H9 (cell line): ENCODE measurements at regions not wholly inside any gene's neighbourhood (a gene's known extent, or its start where the extent isn't known, plus 50 kb on each side); places are given as distances from the start of the nearest gene placed in this dataset.

Experiments used
- DNase-seq: peaks from one replicate; pipeline ENCODE4 v3.0.0-alpha.2; 2017
- H2AFZ ChIP-seq: one replicate; pipeline ENCODE4 v1.6.1; 2013; ENCODE audit warnings: mild to moderate bottlenecking, low read length, control low read depth, moderate library complexity
- H2AK5ac ChIP-seq: 2 replicates; pipeline ENCODE4 v1.6.1; 2013; ENCODE audit warnings: low read length, control low read depth, mixed read lengths; ENCODE audit not compliant: insufficient read length
- H2BK120ac ChIP-seq: one replicate; pipeline ENCODE4 v1.6.1; 2013; ENCODE audit warnings: low read depth, mild to moderate bottlenecking, low read length, control low read depth, inconsistent platforms; ENCODE audit not compliant: poor library complexity, severe bottlenecking
- H2BK12ac ChIP-seq: 2 replicates; pipeline ENCODE4 v1.6.1; 2013; ENCODE audit warnings: low read length, control low read depth, mixed read lengths, low read depth; ENCODE audit not compliant: insufficient read length
- H2BK15ac ChIP-seq: 2 replicates; pipeline ENCODE4 v1.6.1; 2013; ENCODE audit warnings: low read depth, low read length, control low read depth
- H2BK20ac ChIP-seq: one replicate; pipeline ENCODE4 v1.6.1; 2013; ENCODE audit warnings: low read depth, mild to moderate bottlenecking, low read length, control low read depth, inconsistent platforms; ENCODE audit not compliant: poor library complexity, severe bottlenecking
- H2BK5ac ChIP-seq: 2 replicates; pipeline ENCODE4 v1.6.1; 2013; ENCODE audit warnings: low read length, control low read depth, mixed read lengths; ENCODE audit not compliant: insufficient read length
- H3K14ac ChIP-seq: 2 replicates; pipeline ENCODE4 v1.6.1; 2013; ENCODE audit warnings: low read length, control low read depth; ENCODE audit not compliant: insufficient read depth
- H3K18ac ChIP-seq: 2 replicates; pipeline ENCODE4 v1.6.1; 2013; ENCODE audit warnings: low read depth, mild to moderate bottlenecking, mixed read lengths, low read length, control low read depth; ENCODE audit not compliant: insufficient read length
- H3K23ac ChIP-seq: 2 replicates; pipeline ENCODE4 v1.6.1; 2013; ENCODE audit warnings: low read length, control low read depth, mixed read lengths, low read depth; ENCODE audit not compliant: insufficient read length
- H3K23me2 ChIP-seq: 2 replicates; pipeline ENCODE4 v1.6.1; 2013; ENCODE audit warnings: low read depth, mild to moderate bottlenecking, mixed read lengths, low read length, control low read depth; ENCODE audit not compliant: insufficient read length, poor library complexity, severe bottlenecking
- H3K27ac ChIP-seq: 2 replicates; pipeline ENCODE4 v1.5.1; 2013; ENCODE audit warnings: low read length, control low read depth, mixed read lengths, low read depth; ENCODE audit not compliant: insufficient read length
- H3K27me3 ChIP-seq: 2 replicates; pipeline ENCODE4 v1.6.1; 2013; ENCODE audit warnings: low read length, control low read depth, inconsistent platforms; ENCODE audit not compliant: insufficient read depth
- H3K4ac ChIP-seq: 2 replicates; pipeline ENCODE4 v1.6.1; 2013; ENCODE audit warnings: low read depth, mild to moderate bottlenecking, control low read depth, inconsistent platforms, low read length, moderate library complexity
- H3K4me1 ChIP-seq: 2 replicates; pipeline ENCODE4 v1.6.1; 2013; ENCODE audit warnings: low read length, control low read depth, inconsistent platforms; ENCODE audit not compliant: insufficient read depth
- H3K4me2 ChIP-seq: 2 replicates; pipeline ENCODE4 v1.6.1; 2013; ENCODE audit warnings: low read length, control low read depth, mixed read lengths; ENCODE audit not compliant: insufficient read length, insufficient read depth
- H3K56ac ChIP-seq: 2 replicates; pipeline ENCODE4 v1.6.1; 2013; ENCODE audit warnings: low read depth, mild to moderate bottlenecking, mixed read lengths, low read length, control low read depth; ENCODE audit not compliant: insufficient read length
- H3K79me1 ChIP-seq: 2 replicates; pipeline ENCODE4 v1.6.1; 2013; ENCODE audit warnings: low read depth, mild to moderate bottlenecking, moderate library complexity, low read length, control low read depth, inconsistent platforms; ENCODE audit not compliant: insufficient read depth, poor library complexity, severe bottlenecking
- H3K79me2 ChIP-seq: 2 replicates; pipeline ENCODE4 v1.6.1; 2013; ENCODE audit warnings: low read length, control low read depth, inconsistent platforms; ENCODE audit not compliant: insufficient read depth
- H3K9ac ChIP-seq: 2 replicates; pipeline ENCODE4 v1.6.1; 2013; ENCODE audit warnings: low read length, control low read depth, mixed read lengths; ENCODE audit not compliant: insufficient read length; ENCODE audit errors: extremely low read depth
- H3K9me3 ChIP-seq: one replicate; pipeline ENCODE4 v1.6.1; 2013; ENCODE audit warnings: low read depth, low read length, inconsistent platforms; ENCODE audit not compliant: control insufficient read depth
- H3T11ph ChIP-seq: one replicate; pipeline ENCODE4 v1.6.1; 2013; ENCODE audit warnings: mild to moderate bottlenecking, low read length, control low read depth, inconsistent platforms
- H4K20me1 ChIP-seq: one replicate; pipeline ENCODE4 v1.6.1; 2013; ENCODE audit not compliant: control insufficient read depth, insufficient read length, insufficient read depth
- H4K5ac ChIP-seq: 2 replicates; pipeline ENCODE4 v1.6.1; 2013; ENCODE audit warnings: low read depth, mild to moderate bottlenecking, mixed read lengths, low read length, control low read depth; ENCODE audit not compliant: insufficient read length
- H4K8ac ChIP-seq: replicated peaks from 2 replicates; pipeline ENCODE4 v1.6.1; 2013; ENCODE audit warnings: low read length, control low read depth, mixed read lengths, low read depth; ENCODE audit not compliant: insufficient read length
- H4K91ac ChIP-seq: 2 replicates; pipeline ENCODE4 v1.6.1; 2013; ENCODE audit warnings: low read depth, mild to moderate bottlenecking, moderate library complexity, mixed read lengths, low read length, control low read depth; ENCODE audit not compliant: insufficient read length
- H3K27ac Mint-ChIP-seq, 3 experiments: 2 replicates in 2 of 3; 3 replicates in 1 of 3; pipeline ENCODE4 v1.8.0; 2020 to 2021; ENCODE audit warnings: mixed read lengths in 3 of 3, mild to moderate bottlenecking in 1 of 3, moderate library complexity in 1 of 3
- H3K27me3 Mint-ChIP-seq: 2 replicates; pipeline ENCODE4 v1.8.0; 2021; ENCODE audit warnings: low read depth, mild to moderate bottlenecking, moderate library complexity, mixed read lengths
- H3K36me3 Mint-ChIP-seq, 3 experiments: 2 replicates in 2 of 3; 3 replicates in 1 of 3; pipeline ENCODE4 v1.8.0; 2020 to 2021; ENCODE audit warnings: low read depth in 3 of 3, mixed read lengths in 3 of 3; ENCODE audit not compliant: insufficient read depth in 1 of 3
- H3K4me1 Mint-ChIP-seq, 2 experiments: 2 replicates each; pipeline ENCODE4 v1.8.0; 2020; ENCODE audit warnings: mixed read lengths in 2 of 2
- H3K4me3 Mint-ChIP-seq, 2 experiments: 2 replicates in 1 of 2; 3 replicates in 1 of 2; pipeline ENCODE4 v1.8.0; 2020 to 2021; ENCODE audit warnings: mild to moderate bottlenecking in 2 of 2, mixed read lengths in 2 of 2, moderate library complexity in 1 of 2
- H3K9me3 Mint-ChIP-seq, 2 experiments: 2 replicates in 1 of 2; 3 replicates in 1 of 2; pipeline ENCODE4 v1.8.0; 2020; ENCODE audit warnings: mild to moderate bottlenecking in 2 of 2, mixed read lengths in 2 of 2, moderate library complexity in 1 of 2
- WGBS: extraction: QIAGEN DNeasy Blood & Tissue Kit; methylation state at CpG from one replicate; pipeline ENCODE4 v1.1.7; 2013; ENCODE audit warnings: missing lambda C conversion rate, low lambda C conversion rate, mixed read lengths; ENCODE audit not compliant: insufficient read length; ENCODE audit errors: extremely low coverage; 5-methylcytosine and 5-hydroxymethylcytosine counted together
- TF ChIP-seq, protein P1 (sequence below): fragments of 200-600 bp; sonication (generic); conservative IDR thresholded peaks from 3 replicates; pipeline ENCODE4 v1.8.0; 2021; ENCODE audit warnings: antibody characterized with exemption, mild to moderate bottlenecking

DNA sequence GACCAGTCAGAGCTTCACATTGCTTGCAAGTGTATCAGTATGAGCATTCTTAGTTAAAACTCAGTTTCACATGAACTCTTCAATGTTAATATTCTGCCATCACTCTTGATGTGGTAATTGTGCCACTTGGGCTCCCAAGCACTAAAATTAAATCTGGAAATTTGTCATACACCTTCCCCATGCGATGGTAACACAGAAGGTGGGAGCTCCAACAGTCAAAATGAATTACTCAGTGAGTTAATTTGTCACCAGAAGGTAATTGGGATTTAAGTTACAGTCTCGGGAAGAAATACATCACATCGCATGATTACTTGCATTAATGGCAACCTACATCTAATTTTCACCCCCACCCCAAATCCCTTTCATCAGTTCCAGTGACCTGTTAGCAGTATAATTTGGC lies 376.5 kb upstream of the DAB1 start:
- H3K4ac ChIP-seq, result no peak overlapping the region
- Mint-ChIP-seq H3K27ac (no peak overlapping the region), H3K4me1 (peaks cover 24 to 37% of the 10 kb centered on the region in 2 experiments)

More for the DNA sequence above, 376.5 kb upstream of the DAB1 start:
- Histone ChIP-seq H2BK15ac (no peak overlapping the region), H2BK5ac (no peak overlapping the region), H2AFZ (no peak overlapping the region), H2BK20ac (no peak overlapping the region), H3K9me3 (no peaks in the 10 kb centered on the region), H4K91ac (no peak overlapping the region), H3K4me2 (no peak overlapping the region), H3K27me3 (no peaks in the 10 kb centered on the region), H4K8ac (no peak overlapping the region), H3K14ac (no peak overlapping the region), H4K5ac (no peak overlapping the region), H3K18ac (no peak overlapping the region), H3K27ac (no peak overlapping the region), H3K79me1 (no peaks in the 10 kb centered on the region), H3K56ac (no peak overlapping the region), H4K20me1 (no peaks in the 10 kb centered on the region), H3T11ph (no peak overlapping the region), H2AK5ac (no peak overlapping the region), H3K79me2 (no peaks in the 10 kb centered on the region), H3K9ac (no peak overlapping the region), H2BK12ac (no peak overlapping the region), H3K4me1 (peaks cover 3% of the 10 kb centered on the region; the same call in 1 of the 2 replicates), H2BK120ac (no peak overlapping the region), H3K23me2 (no peaks in the 10 kb centered on the region), H3K23ac (no peak overlapping the region)
- H3K9me3 Mint-ChIP-seq, result no peaks in the 10 kb centered on the region
- no peaks in the 10 kb centered on the region for H3K27me3 Mint-ChIP-seq
- H3K36me3 Mint-ChIP-seq, result no peaks in the 10 kb centered on the region
- no peak for DNase-seq
- H3K4me3 Mint-ChIP-seq, result no peak overlapping the region
- TF ChIP-seq, protein P1, sequence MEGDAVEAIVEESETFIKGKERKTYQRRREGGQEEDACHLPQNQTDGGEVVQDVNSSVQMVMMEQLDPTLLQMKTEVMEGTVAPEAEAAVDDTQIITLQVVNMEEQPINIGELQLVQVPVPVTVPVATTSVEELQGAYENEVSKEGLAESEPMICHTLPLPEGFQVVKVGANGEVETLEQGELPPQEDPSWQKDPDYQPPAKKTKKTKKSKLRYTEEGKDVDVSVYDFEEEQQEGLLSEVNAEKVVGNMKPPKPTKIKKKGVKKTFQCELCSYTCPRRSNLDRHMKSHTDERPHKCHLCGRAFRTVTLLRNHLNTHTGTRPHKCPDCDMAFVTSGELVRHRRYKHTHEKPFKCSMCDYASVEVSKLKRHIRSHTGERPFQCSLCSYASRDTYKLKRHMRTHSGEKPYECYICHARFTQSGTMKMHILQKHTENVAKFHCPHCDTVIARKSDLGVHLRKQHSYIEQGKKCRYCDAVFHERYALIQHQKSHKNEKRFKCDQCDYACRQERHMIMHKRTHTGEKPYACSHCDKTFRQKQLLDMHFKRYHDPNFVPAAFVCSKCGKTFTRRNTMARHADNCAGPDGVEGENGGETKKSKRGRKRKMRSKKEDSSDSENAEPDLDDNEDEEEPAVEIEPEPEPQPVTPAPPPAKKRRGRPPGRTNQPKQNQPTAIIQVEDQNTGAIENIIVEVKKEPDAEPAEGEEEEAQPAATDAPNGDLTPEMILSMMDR, result no peak
- WGBS, result no CpG with 5 or more reads among the region's 3 CpGs
